ENCODE measurements at regions not wholly inside any gene's neighbourhood (a gene's known extent, or its start where the extent isn't known, plus 50 kb on each side); places are given as distances from the start of the nearest gene placed in this dataset.

GRCh38 chr5:8434501-8434900, 565.6 kb downstream of the MTRR start:
- H3K27me3 Mint-ChIP-seq (ENCODE audit: low read depth) = peaks cover 36% of the 10 kb centered on the region
- H3K36me3 Mint-ChIP-seq = no peaks in the 10 kb centered on the region
- DNase-seq (ENCODE audit: low spot score in 2 of 2, unreplicated experiment in 2 of 2) = no peak
- H3K9me3 Mint-ChIP-seq = no peaks in the 10 kb centered on the region
- H3K4me1 Mint-ChIP-seq = peaks cover 4% of the 10 kb centered on the region
- no peak overlapping the region for H3K27ac Mint-ChIP-seq
- TF ChIP-seq CTCF (IDR thresholded peaks at IDR 0.05; ENCODE audit: unreplicated experiment) = no peak
- no peak overlapping the region for H3K4me3 Mint-ChIP-seq

- H3K9me3 Mint-ChIP-seq = no peaks in the 10 kb centered on the region
- no peak overlapping the region for H3K27ac Mint-ChIP-seq
- no peak for TF ChIP-seq CTCF (IDR thresholded peaks at IDR 0.05; ENCODE audit: unreplicated experiment)
- DNase-seq (ENCODE audit: low spot score in 2 of 2, unreplicated experiment in 2 of 2) = no peak
- no peaks in the 10 kb centered on the region for H3K36me3 Mint-ChIP-seq
- H3K4me1 Mint-ChIP-seq = peaks cover 4% of the 10 kb centered on the region
- H3K27me3 Mint-ChIP-seq (ENCODE audit: low read depth) = peaks cover 37% of the 10 kb centered on the region
- no peak overlapping the region for H3K4me3 Mint-ChIP-seq
These were observed 568.0 kb downstream of the MTRR start for GRCh38 chr5:8436924-8437323.

- Mint-ChIP-seq H3K36me3 (no peaks in the 10 kb centered on the region), H3K27ac (no peak overlapping the region), H3K9me3 (peaks cover 16% of the 10 kb centered on the region), H3K4me1 (no peaks in the 10 kb centered on the region), H3K27me3 (ENCODE audit: low read depth) (peaks cover 7% of the 10 kb centered on the region), H3K4me3 (no peak overlapping the region)
- DNase-seq (ENCODE audit: low spot score in 2 of 2, unreplicated experiment in 2 of 2) = no peak
- TF ChIP-seq CTCF (IDR thresholded peaks at IDR 0.05; ENCODE audit: unreplicated experiment) = no peak
These were observed 576.2 kb downstream of the MTRR start for GRCh38 chr5:8445139-8445538.

GRCh38 chr5:8446179-8446578, 577.2 kb downstream of the MTRR start:
- no peak for DNase-seq (ENCODE audit: low spot score in 2 of 2, unreplicated experiment in 2 of 2)
- Mint-ChIP-seq H3K27ac (no peak overlapping the region), H3K27me3 (ENCODE audit: low read depth) (peaks cover 2% of the 10 kb centered on the region), H3K4me1 (no peaks in the 10 kb centered on the region), H3K4me3 (no peak overlapping the region), H3K9me3 (peaks cover 16% of the 10 kb centered on the region), H3K36me3 (no peaks in the 10 kb centered on the region)
- no peak for TF ChIP-seq CTCF (IDR thresholded peaks at IDR 0.05; ENCODE audit: unreplicated experiment)

- H3K4me3 Mint-ChIP-seq = no peak overlapping the region
- H3K27ac Mint-ChIP-seq = no peak overlapping the region
- peaks cover 4% of the 10 kb centered on the region for H3K27me3 Mint-ChIP-seq (ENCODE audit: low read depth)
- DNase-seq (ENCODE audit: low spot score in 2 of 2, unreplicated experiment in 2 of 2) = no peak
- H3K4me1 Mint-ChIP-seq = no peaks in the 10 kb centered on the region
- H3K36me3 Mint-ChIP-seq = no peaks in the 10 kb centered on the region
- TF ChIP-seq CTCF (IDR thresholded peaks at IDR 0.05; ENCODE audit: unreplicated experiment) = no peak
- H3K9me3 Mint-ChIP-seq = peaks cover 15% of the 10 kb centered on the region
These were observed 587.9 kb downstream of the MTRR start for GRCh38 chr5:8456846-8457186.
